ENCODE measurements at regions not wholly inside any gene's neighbourhood (a gene's known extent, or its start where the extent isn't known, plus 50 kb on each side); places are given as distances from the start of the nearest gene placed in this dataset.

GRCh38 chr2:180508458-180508857 lies 471.9 kb upstream of the UBE2E3 start:
- no peak for DNase-seq
- no peak for TF ChIP-seq CTCF (IDR thresholded peaks at IDR 0.05)
- Histone ChIP-seq H3K4me3 (no peak overlapping the region), H3K27ac (no peak overlapping the region), H3K36me3 (no peaks in the 10 kb centered on the region), H3K4me1 (no peaks in the 10 kb centered on the region), H3K27me3 (ENCODE audit: low read depth) (no peaks in the 10 kb centered on the region), H3K9me3 (no peaks in the 10 kb centered on the region)
- intact Hi-C loops (cut with DNase I), result no loop called here
- no peak for ATAC-seq

DNA sequence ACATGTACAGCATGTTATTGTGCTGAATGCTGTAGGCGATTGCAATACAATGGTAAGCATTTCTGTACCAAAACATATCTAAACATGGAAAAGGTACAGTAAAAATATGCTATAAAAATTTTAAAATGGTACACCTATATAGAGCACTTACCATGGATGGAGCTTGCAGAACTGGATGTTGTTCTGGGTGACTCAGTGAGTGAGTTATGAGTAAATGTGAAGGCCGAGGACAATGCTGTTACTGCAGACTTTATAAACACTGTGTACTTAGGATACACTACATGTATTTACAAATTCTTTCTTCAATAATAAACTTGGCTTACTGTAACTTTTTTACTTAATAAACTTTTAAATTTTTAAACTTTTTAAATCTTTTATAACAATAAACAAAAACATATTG lies 473.4 kb upstream of the UBE2E3 start:
- TF ChIP-seq CTCF (IDR thresholded peaks at IDR 0.05), result no peak
- Histone ChIP-seq H3K4me3 (no peak overlapping the region), H3K36me3 (no peaks in the 10 kb centered on the region), H3K27ac (no peak overlapping the region), H3K27me3 (ENCODE audit: low read depth) (no peaks in the 10 kb centered on the region), H3K4me1 (no peaks in the 10 kb centered on the region), H3K9me3 (no peaks in the 10 kb centered on the region)
- DNase-seq (no peak), ATAC-seq (no peak)
- intact Hi-C loops (cut with DNase I), result no loop called here

DNA sequence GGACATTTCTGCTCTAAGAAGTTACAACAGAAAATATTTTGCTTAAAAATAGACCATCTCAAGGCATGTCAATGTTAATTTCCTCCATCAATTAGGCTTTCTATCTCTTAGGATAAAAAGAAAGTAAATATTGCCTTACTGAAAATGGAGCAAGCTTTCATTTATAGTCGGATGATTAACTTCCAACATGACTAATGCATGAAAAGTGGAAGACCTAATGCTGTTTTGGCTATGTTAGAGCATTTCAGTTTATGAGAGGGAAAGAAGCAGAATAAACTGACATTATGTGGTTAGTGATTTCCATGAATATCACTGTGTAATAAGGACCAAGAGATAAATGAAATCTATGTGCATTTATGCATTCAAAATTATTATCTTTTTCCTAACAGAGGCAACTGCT lies 475.2 kb upstream of the UBE2E3 start:
- H3K4me1 ChIP-seq, result no peaks in the 10 kb centered on the region
- no peaks in the 10 kb centered on the region for H3K27me3 ChIP-seq (ENCODE audit: low read depth)
- no peak for ATAC-seq
- no peak overlapping the region for H3K4me3 ChIP-seq
- no peaks in the 10 kb centered on the region for H3K36me3 ChIP-seq
- no peak for TF ChIP-seq CTCF (IDR thresholded peaks at IDR 0.05)
- no peak overlapping the region for H3K27ac ChIP-seq
- no peak for DNase-seq
- intact Hi-C loops (cut with DNase I), result no loop called here
- H3K9me3 ChIP-seq, result no peaks in the 10 kb centered on the region

DNA sequence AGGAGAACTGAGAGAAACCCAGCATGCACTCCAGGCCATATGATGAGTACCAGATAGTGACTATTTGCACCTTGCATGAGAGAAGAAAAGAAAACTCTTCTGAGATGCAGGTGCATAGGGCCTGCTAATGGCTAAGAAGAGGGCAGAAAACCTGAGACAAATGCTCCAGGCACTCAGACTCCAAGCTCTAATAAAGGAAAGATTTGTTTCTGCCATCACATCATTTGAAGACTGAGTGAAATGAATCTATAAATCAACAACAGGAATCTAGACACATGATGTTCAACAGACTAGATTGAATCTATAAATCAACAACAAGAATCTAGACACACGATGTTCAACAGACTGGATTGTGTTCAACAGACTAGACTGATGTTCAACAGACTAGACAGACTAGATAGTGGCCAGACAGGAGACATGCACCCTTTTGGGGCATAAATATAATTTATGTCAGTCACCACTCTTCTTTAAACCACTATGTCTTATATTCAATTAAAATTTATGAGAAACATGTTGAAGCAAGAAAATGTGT lies 482.7 kb upstream of the UBE2E3 start:
- Histone ChIP-seq H3K9me3 (peaks cover 3% of the 10 kb centered on the region), H3K4me3 (no peak overlapping the region), H3K4me1 (no peaks in the 10 kb centered on the region), H3K27ac (no peak overlapping the region), H3K36me3 (no peaks in the 10 kb centered on the region), H3K27me3 (ENCODE audit: low read depth) (no peaks in the 10 kb centered on the region)
- intact Hi-C loops (cut with DNase I), result no loop called here
- TF ChIP-seq CTCF (IDR thresholded peaks at IDR 0.05), result no peak
- DNase-seq, result no peak
- no peak for ATAC-seq

DNA sequence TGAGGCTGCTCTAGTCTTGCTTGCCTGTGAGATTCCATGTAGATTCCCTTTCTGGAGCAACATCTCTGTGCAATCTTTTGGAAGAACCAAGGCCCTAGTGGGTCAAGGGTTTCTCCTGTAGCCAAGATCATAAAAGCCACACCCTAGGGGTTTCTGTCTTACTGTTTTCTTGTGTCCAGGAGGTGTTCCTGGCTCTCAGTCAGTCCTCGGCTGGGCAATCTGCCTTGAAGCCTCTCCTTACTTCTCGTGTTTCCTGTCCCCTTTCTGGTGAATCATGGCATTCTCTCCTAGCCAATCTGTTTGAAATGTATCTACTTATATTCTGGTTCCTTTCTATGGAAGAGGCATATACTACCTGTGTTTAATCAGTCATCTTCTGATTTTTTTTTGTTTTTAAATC lies 484.8 kb upstream of the UBE2E3 start:
- ATAC-seq, result no peak
- Histone ChIP-seq H3K36me3 (no peaks in the 10 kb centered on the region), H3K27ac (no peak overlapping the region), H3K9me3 (peaks cover 3% of the 10 kb centered on the region), H3K4me1 (no peaks in the 10 kb centered on the region), H3K4me3 (no peak overlapping the region), H3K27me3 (ENCODE audit: low read depth) (no peaks in the 10 kb centered on the region)
- no peak for DNase-seq
- TF ChIP-seq CTCF (IDR thresholded peaks at IDR 0.05), result no peak
- intact Hi-C loops (cut with DNase I), result no loop called here

- no peaks in the 10 kb centered on the region for H3K4me1 ChIP-seq
- no peaks in the 10 kb centered on the region for H3K36me3 ChIP-seq
- no peaks in the 10 kb centered on the region for H3K9me3 ChIP-seq
- no peak for TF ChIP-seq CTCF (IDR thresholded peaks at IDR 0.05)
- intact Hi-C loops (cut with DNase I), result no loop called here
- no peaks in the 10 kb centered on the region for H3K27me3 ChIP-seq (ENCODE audit: low read depth)
- no peak overlapping the region for H3K4me3 ChIP-seq
- DNase-seq, result no peak
- no peak overlapping the region for H3K27ac ChIP-seq
- no peak for ATAC-seq
Measured at GRCh38 chr2:180494286-180494685, 486.1 kb upstream of the UBE2E3 start.
